Peyer's patch (tissue), 4 donors: ENCODE measurements at regions not wholly inside any gene's neighbourhood (a gene's known extent, or its start where the extent isn't known, plus 50 kb on each side); places are given as distances from the start of the nearest gene placed in this dataset.

ENCODE experiments used
- POLR2A ChIP-seq, 2 donors: fragments of 450-650 bp; IDR thresholded peaks; one replicate each; pipeline ENCODE4 v1.5.1; 2017; ENCODE audit warnings: antibody characterized with exemption in 2 of 2, mild to moderate bottlenecking in 2 of 2, moderate library complexity in 2 of 2
- TF ChIP-seq, protein P1 (sequence below), 6 experiments: fragments of 450-650 bp in 4 of 6; fragments of 200-600 bp in 2 of 6; sonication (generic) in 1 of 6; IDR thresholded peaks; one replicate each; pipeline ENCODE4 v1.5.1; 2017 to 2019; ENCODE audit warnings: antibody characterized with exemption in 6 of 6, mild to moderate bottlenecking in 3 of 6, moderate library complexity in 1 of 6

DNA sequence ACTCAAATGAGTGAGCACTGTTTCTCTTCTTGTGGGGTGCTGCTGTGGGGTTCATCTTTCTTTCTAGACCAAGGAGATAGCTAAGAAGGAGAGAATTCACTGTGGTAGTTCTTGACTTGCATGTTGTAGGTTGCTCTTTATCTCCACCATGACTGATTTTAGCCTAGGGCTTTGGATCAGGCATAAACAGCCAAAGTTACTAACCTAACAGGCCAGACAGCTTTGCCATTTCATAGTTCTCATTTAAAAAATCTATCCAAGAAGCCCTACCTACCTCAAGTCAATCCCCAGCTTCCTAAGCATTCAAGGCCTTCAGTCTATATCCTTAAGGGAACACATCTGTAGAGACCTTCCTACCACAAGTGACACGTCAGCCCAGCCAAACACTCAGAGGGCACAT is 107.9 kb upstream of the CARMIL1 start:
- TF ChIP-seq, protein P1, sequence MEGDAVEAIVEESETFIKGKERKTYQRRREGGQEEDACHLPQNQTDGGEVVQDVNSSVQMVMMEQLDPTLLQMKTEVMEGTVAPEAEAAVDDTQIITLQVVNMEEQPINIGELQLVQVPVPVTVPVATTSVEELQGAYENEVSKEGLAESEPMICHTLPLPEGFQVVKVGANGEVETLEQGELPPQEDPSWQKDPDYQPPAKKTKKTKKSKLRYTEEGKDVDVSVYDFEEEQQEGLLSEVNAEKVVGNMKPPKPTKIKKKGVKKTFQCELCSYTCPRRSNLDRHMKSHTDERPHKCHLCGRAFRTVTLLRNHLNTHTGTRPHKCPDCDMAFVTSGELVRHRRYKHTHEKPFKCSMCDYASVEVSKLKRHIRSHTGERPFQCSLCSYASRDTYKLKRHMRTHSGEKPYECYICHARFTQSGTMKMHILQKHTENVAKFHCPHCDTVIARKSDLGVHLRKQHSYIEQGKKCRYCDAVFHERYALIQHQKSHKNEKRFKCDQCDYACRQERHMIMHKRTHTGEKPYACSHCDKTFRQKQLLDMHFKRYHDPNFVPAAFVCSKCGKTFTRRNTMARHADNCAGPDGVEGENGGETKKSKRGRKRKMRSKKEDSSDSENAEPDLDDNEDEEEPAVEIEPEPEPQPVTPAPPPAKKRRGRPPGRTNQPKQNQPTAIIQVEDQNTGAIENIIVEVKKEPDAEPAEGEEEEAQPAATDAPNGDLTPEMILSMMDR (IDR thresholded peaks at IDR 0.05), result no peak
- no peak for TF ChIP-seq POLR2A (IDR thresholded peaks at IDR 0.05)
